H9 (cell line): ENCODE measurements at regions not wholly inside any gene's neighbourhood (a gene's known extent, or its start where the extent isn't known, plus 50 kb on each side); places are given as distances from the start of the nearest gene placed in this dataset.

Experiments used
- DNase-seq: peaks from one replicate; pipeline ENCODE4 v3.0.0-alpha.2; 2017
- H2AFZ ChIP-seq: one replicate; pipeline ENCODE4 v1.6.1; 2013; ENCODE audit warnings: mild to moderate bottlenecking, low read length, control low read depth, moderate library complexity
- H2AK5ac ChIP-seq: 2 replicates; pipeline ENCODE4 v1.6.1; 2013; ENCODE audit warnings: low read length, control low read depth, mixed read lengths; ENCODE audit not compliant: insufficient read length
- H2BK120ac ChIP-seq: one replicate; pipeline ENCODE4 v1.6.1; 2013; ENCODE audit warnings: low read depth, mild to moderate bottlenecking, low read length, control low read depth, inconsistent platforms; ENCODE audit not compliant: poor library complexity, severe bottlenecking
- H2BK12ac ChIP-seq: 2 replicates; pipeline ENCODE4 v1.6.1; 2013; ENCODE audit warnings: low read length, control low read depth, mixed read lengths, low read depth; ENCODE audit not compliant: insufficient read length
- H2BK15ac ChIP-seq: 2 replicates; pipeline ENCODE4 v1.6.1; 2013; ENCODE audit warnings: low read depth, low read length, control low read depth
- H2BK20ac ChIP-seq: one replicate; pipeline ENCODE4 v1.6.1; 2013; ENCODE audit warnings: low read depth, mild to moderate bottlenecking, low read length, control low read depth, inconsistent platforms; ENCODE audit not compliant: poor library complexity, severe bottlenecking
- H2BK5ac ChIP-seq: 2 replicates; pipeline ENCODE4 v1.6.1; 2013; ENCODE audit warnings: low read length, control low read depth, mixed read lengths; ENCODE audit not compliant: insufficient read length
- H3K14ac ChIP-seq: 2 replicates; pipeline ENCODE4 v1.6.1; 2013; ENCODE audit warnings: low read length, control low read depth; ENCODE audit not compliant: insufficient read depth
- H3K18ac ChIP-seq: 2 replicates; pipeline ENCODE4 v1.6.1; 2013; ENCODE audit warnings: low read depth, mild to moderate bottlenecking, mixed read lengths, low read length, control low read depth; ENCODE audit not compliant: insufficient read length
- H3K23ac ChIP-seq: 2 replicates; pipeline ENCODE4 v1.6.1; 2013; ENCODE audit warnings: low read length, control low read depth, mixed read lengths, low read depth; ENCODE audit not compliant: insufficient read length
- H3K23me2 ChIP-seq: 2 replicates; pipeline ENCODE4 v1.6.1; 2013; ENCODE audit warnings: low read depth, mild to moderate bottlenecking, mixed read lengths, low read length, control low read depth; ENCODE audit not compliant: insufficient read length, poor library complexity, severe bottlenecking
- H3K27ac ChIP-seq: 2 replicates; pipeline ENCODE4 v1.5.1; 2013; ENCODE audit warnings: low read length, control low read depth, mixed read lengths, low read depth; ENCODE audit not compliant: insufficient read length
- H3K27me3 ChIP-seq: 2 replicates; pipeline ENCODE4 v1.6.1; 2013; ENCODE audit warnings: low read length, control low read depth, inconsistent platforms; ENCODE audit not compliant: insufficient read depth
- H3K4ac ChIP-seq: 2 replicates; pipeline ENCODE4 v1.6.1; 2013; ENCODE audit warnings: low read depth, mild to moderate bottlenecking, control low read depth, inconsistent platforms, low read length, moderate library complexity
- H3K4me1 ChIP-seq: 2 replicates; pipeline ENCODE4 v1.6.1; 2013; ENCODE audit warnings: low read length, control low read depth, inconsistent platforms; ENCODE audit not compliant: insufficient read depth
- H3K4me2 ChIP-seq: 2 replicates; pipeline ENCODE4 v1.6.1; 2013; ENCODE audit warnings: low read length, control low read depth, mixed read lengths; ENCODE audit not compliant: insufficient read length, insufficient read depth
- H3K56ac ChIP-seq: 2 replicates; pipeline ENCODE4 v1.6.1; 2013; ENCODE audit warnings: low read depth, mild to moderate bottlenecking, mixed read lengths, low read length, control low read depth; ENCODE audit not compliant: insufficient read length
- H3K79me1 ChIP-seq: 2 replicates; pipeline ENCODE4 v1.6.1; 2013; ENCODE audit warnings: low read depth, mild to moderate bottlenecking, moderate library complexity, low read length, control low read depth, inconsistent platforms; ENCODE audit not compliant: insufficient read depth, poor library complexity, severe bottlenecking
- H3K79me2 ChIP-seq: 2 replicates; pipeline ENCODE4 v1.6.1; 2013; ENCODE audit warnings: low read length, control low read depth, inconsistent platforms; ENCODE audit not compliant: insufficient read depth
- H3K9ac ChIP-seq: 2 replicates; pipeline ENCODE4 v1.6.1; 2013; ENCODE audit warnings: low read length, control low read depth, mixed read lengths; ENCODE audit not compliant: insufficient read length; ENCODE audit errors: extremely low read depth
- H3K9me3 ChIP-seq: one replicate; pipeline ENCODE4 v1.6.1; 2013; ENCODE audit warnings: low read depth, low read length, inconsistent platforms; ENCODE audit not compliant: control insufficient read depth
- H3T11ph ChIP-seq: one replicate; pipeline ENCODE4 v1.6.1; 2013; ENCODE audit warnings: mild to moderate bottlenecking, low read length, control low read depth, inconsistent platforms
- H4K20me1 ChIP-seq: one replicate; pipeline ENCODE4 v1.6.1; 2013; ENCODE audit not compliant: control insufficient read depth, insufficient read length, insufficient read depth
- H4K5ac ChIP-seq: 2 replicates; pipeline ENCODE4 v1.6.1; 2013; ENCODE audit warnings: low read depth, mild to moderate bottlenecking, mixed read lengths, low read length, control low read depth; ENCODE audit not compliant: insufficient read length
- H4K8ac ChIP-seq: replicated peaks from 2 replicates; pipeline ENCODE4 v1.6.1; 2013; ENCODE audit warnings: low read length, control low read depth, mixed read lengths, low read depth; ENCODE audit not compliant: insufficient read length
- H4K91ac ChIP-seq: 2 replicates; pipeline ENCODE4 v1.6.1; 2013; ENCODE audit warnings: low read depth, mild to moderate bottlenecking, moderate library complexity, mixed read lengths, low read length, control low read depth; ENCODE audit not compliant: insufficient read length
- H3K27ac Mint-ChIP-seq, 3 experiments: 2 replicates in 2 of 3; 3 replicates in 1 of 3; pipeline ENCODE4 v1.8.0; 2020 to 2021; ENCODE audit warnings: mixed read lengths in 3 of 3, mild to moderate bottlenecking in 1 of 3, moderate library complexity in 1 of 3
- H3K27me3 Mint-ChIP-seq: 2 replicates; pipeline ENCODE4 v1.8.0; 2021; ENCODE audit warnings: low read depth, mild to moderate bottlenecking, moderate library complexity, mixed read lengths
- H3K36me3 Mint-ChIP-seq, 3 experiments: 2 replicates in 2 of 3; 3 replicates in 1 of 3; pipeline ENCODE4 v1.8.0; 2020 to 2021; ENCODE audit warnings: low read depth in 3 of 3, mixed read lengths in 3 of 3; ENCODE audit not compliant: insufficient read depth in 1 of 3
- H3K4me1 Mint-ChIP-seq, 2 experiments: 2 replicates each; pipeline ENCODE4 v1.8.0; 2020; ENCODE audit warnings: mixed read lengths in 2 of 2
- H3K4me3 Mint-ChIP-seq, 2 experiments: 2 replicates in 1 of 2; 3 replicates in 1 of 2; pipeline ENCODE4 v1.8.0; 2020 to 2021; ENCODE audit warnings: mild to moderate bottlenecking in 2 of 2, mixed read lengths in 2 of 2, moderate library complexity in 1 of 2
- H3K9me3 Mint-ChIP-seq, 2 experiments: 2 replicates in 1 of 2; 3 replicates in 1 of 2; pipeline ENCODE4 v1.8.0; 2020; ENCODE audit warnings: mild to moderate bottlenecking in 2 of 2, mixed read lengths in 2 of 2, moderate library complexity in 1 of 2
- CTCF ChIP-seq: fragments of 200-600 bp; sonication (generic); conservative IDR thresholded peaks from 3 replicates; pipeline ENCODE4 v1.8.0; 2021; ENCODE audit warnings: antibody characterized with exemption, mild to moderate bottlenecking
- WGBS: extraction: QIAGEN DNeasy Blood & Tissue Kit; methylation state at CpG from one replicate; pipeline ENCODE4 v1.1.7; 2013; ENCODE audit warnings: missing lambda C conversion rate, low lambda C conversion rate, mixed read lengths; ENCODE audit not compliant: insufficient read length; ENCODE audit errors: extremely low coverage; 5-methylcytosine and 5-hydroxymethylcytosine counted together

GRCh38 chr20:60782959-60783625, 469.0 kb upstream of the CDH4 start:
- no peak overlapping the region for H3K4me3 Mint-ChIP-seq
- Histone ChIP-seq H3K9me3 (no peaks in the 10 kb centered on the region), H3K27ac (no peak overlapping the region), H3K14ac (no peak overlapping the region), H2BK12ac (no peak overlapping the region), H3K18ac (no peak overlapping the region), H3K27me3 (no peaks in the 10 kb centered on the region), H3K4me2 (no peak overlapping the region), H3K79me2 (no peaks in the 10 kb centered on the region), H3K23ac (no peak overlapping the region), H4K5ac (no peak overlapping the region), H2BK15ac (no peak overlapping the region), H3T11ph (no peak overlapping the region), H3K79me1 (no peaks in the 10 kb centered on the region), H2BK5ac (no peak overlapping the region), H2BK20ac (no peak overlapping the region), H4K91ac (no peak overlapping the region), H2AFZ (no peak overlapping the region), H3K4me1 (peaks cover 2% of the 10 kb centered on the region; the same call in 1 of the 2 replicates), H3K23me2 (no peaks in the 10 kb centered on the region), H2BK120ac (no peak overlapping the region), H2AK5ac (no peak overlapping the region), H3K4ac (no peak overlapping the region), H3K9ac (no peak overlapping the region), H3K56ac (no peak overlapping the region), H4K20me1 (no peaks in the 10 kb centered on the region), H4K8ac (no peak overlapping the region)
- WGBS = no CpG with 5 or more reads among the region's 7 CpGs
- peaks cover 9% of the 10 kb centered on the region; the same call in 1 of the 2 replicates for H3K27me3 Mint-ChIP-seq
- TF ChIP-seq CTCF = no peak
- no peak overlapping the region for H3K27ac Mint-ChIP-seq
- no peak for DNase-seq
- H3K9me3 Mint-ChIP-seq = 0 out of 5 replicates have a peak, but pooled peaks cover 0 to 2% of the 10 kb centered on the region in 2 experiments
- H3K4me1 Mint-ChIP-seq = peaks cover 2 to 3% of the 10 kb centered on the region in 2 experiments
- H3K36me3 Mint-ChIP-seq = no peaks in the 10 kb centered on the region; a peak in 2 of 7 replicates
